Trophoblast cell (in vitro differentiated cells and primary cell): ENCODE measurements at regions not wholly inside any gene's neighbourhood (a gene's known extent, or its start where the extent isn't known, plus 50 kb on each side); places are given as distances from the start of the nearest gene placed in this dataset.

Source experiments
- DNase-seq, 2 donors: peaks; one replicate each; pipeline ENCODE4 v3.0.0-alpha.2; 2016
- H2AFZ ChIP-seq: 2 replicates; pipeline ENCODE4 v1.6.1; 2013; ENCODE audit warnings: low read length, moderate library complexity, mild to moderate bottlenecking; ENCODE audit not compliant: insufficient read depth, poor library complexity
- H2AK5ac ChIP-seq: 2 replicates; pipeline ENCODE4 v1.6.1; 2013; ENCODE audit warnings: mild to moderate bottlenecking, low read length
- H2BK120ac ChIP-seq: 2 replicates; pipeline ENCODE4 v1.6.1; 2013; ENCODE audit warnings: low read length, mild to moderate bottlenecking, moderate library complexity; ENCODE audit not compliant: insufficient read depth, poor library complexity
- H2BK12ac ChIP-seq: 2 replicates; pipeline ENCODE4 v1.6.1; 2013; ENCODE audit warnings: mild to moderate bottlenecking, low read length, moderate library complexity
- H2BK5ac ChIP-seq: 2 replicates; pipeline ENCODE4 v1.6.1; 2013; ENCODE audit warnings: low read length, low read depth, moderate library complexity, mild to moderate bottlenecking; ENCODE audit not compliant: poor library complexity
- H3K14ac ChIP-seq: 2 replicates; pipeline ENCODE4 v1.6.1; 2013; ENCODE audit warnings: mild to moderate bottlenecking, low read length
- H3K18ac ChIP-seq: 2 replicates; pipeline ENCODE4 v1.6.1; 2013; ENCODE audit warnings: mild to moderate bottlenecking, low read length
- H3K23ac ChIP-seq: 2 replicates; pipeline ENCODE4 v1.6.1; 2013; ENCODE audit warnings: low read length
- H3K27ac ChIP-seq: 2 replicates; pipeline ENCODE4 v1.5.1; 2013; ENCODE audit warnings: low read depth, mild to moderate bottlenecking, inconsistent platforms, low read length, moderate library complexity
- H3K27me3 ChIP-seq: 2 replicates; pipeline ENCODE4 v1.6.1; 2013; ENCODE audit warnings: inconsistent platforms, mild to moderate bottlenecking, low read length, moderate library complexity; ENCODE audit not compliant: insufficient read depth
- H3K36me3 ChIP-seq, 2 experiments: 1 replicate in 1 of 2; 2 replicates in 1 of 2; pipeline ENCODE4 v1.6.1; 2013; ENCODE audit warnings: low read length in 2 of 2, mild to moderate bottlenecking in 2 of 2, moderate library complexity in 1 of 2; ENCODE audit not compliant: insufficient read depth in 2 of 2, control insufficient read depth in 1 of 2
- H3K4ac ChIP-seq: 2 replicates; pipeline ENCODE4 v1.6.1; 2013; ENCODE audit warnings: low read depth, mild to moderate bottlenecking, low read length, moderate library complexity
- H3K4me1 ChIP-seq, 2 experiments: 1 replicate in 1 of 2; 2 replicates in 1 of 2; pipeline ENCODE4 v1.6.1; 2013; ENCODE audit warnings: low read length in 2 of 2, mild to moderate bottlenecking in 2 of 2, moderate library complexity in 1 of 2; ENCODE audit not compliant: insufficient read depth in 2 of 2, control insufficient read depth in 1 of 2
- H3K4me2 ChIP-seq: 2 replicates; pipeline ENCODE4 v1.6.1; 2013; ENCODE audit warnings: inconsistent platforms, mild to moderate bottlenecking, low read length, moderate library complexity
- H3K4me3 ChIP-seq: 2 replicates; pipeline ENCODE4 v1.5.1; 2013; ENCODE audit warnings: mild to moderate bottlenecking, low read depth, low read length, inconsistent platforms
- H3K79me1 ChIP-seq: one replicate; pipeline ENCODE4 v1.6.1; 2013; ENCODE audit warnings: low read length
- H3K79me2 ChIP-seq: 2 replicates; pipeline ENCODE4 v1.6.1; 2013; ENCODE audit warnings: low read length, mild to moderate bottlenecking; ENCODE audit not compliant: control insufficient read depth, insufficient read depth, poor library complexity
- H3K9ac ChIP-seq: 2 replicates; pipeline ENCODE4 v1.6.1; 2013; ENCODE audit warnings: mild to moderate bottlenecking, low read length
- H3K9me3 ChIP-seq: 2 replicates; pipeline ENCODE4 v1.6.1; 2013; ENCODE audit warnings: low read depth, mild to moderate bottlenecking, control low read depth, inconsistent platforms, low read length; ENCODE audit not compliant: insufficient read depth
- H4K12ac ChIP-seq: 2 replicates; pipeline ENCODE4 v1.6.1; 2013; ENCODE audit warnings: low read depth, mild to moderate bottlenecking, low read length, moderate library complexity
- H4K8ac ChIP-seq: 2 replicates; pipeline ENCODE4 v1.6.1; 2013; ENCODE audit warnings: low read depth, mild to moderate bottlenecking, low read length, moderate library complexity
- H4K91ac ChIP-seq: one replicate; pipeline ENCODE4 v1.6.1; 2013; ENCODE audit warnings: low read depth, mild to moderate bottlenecking, low read length, moderate library complexity
- WGBS: extraction: QIAGEN DNeasy Blood & Tissue Kit; methylation state at CpG from one replicate; pipeline ENCODE4 v1.1.7; 2013; ENCODE audit warnings: missing lambda C conversion rate; ENCODE audit not compliant: insufficient read length, insufficient coverage; ENCODE audit errors: extremely low coverage; 5-methylcytosine and 5-hydroxymethylcytosine counted together

DNA sequence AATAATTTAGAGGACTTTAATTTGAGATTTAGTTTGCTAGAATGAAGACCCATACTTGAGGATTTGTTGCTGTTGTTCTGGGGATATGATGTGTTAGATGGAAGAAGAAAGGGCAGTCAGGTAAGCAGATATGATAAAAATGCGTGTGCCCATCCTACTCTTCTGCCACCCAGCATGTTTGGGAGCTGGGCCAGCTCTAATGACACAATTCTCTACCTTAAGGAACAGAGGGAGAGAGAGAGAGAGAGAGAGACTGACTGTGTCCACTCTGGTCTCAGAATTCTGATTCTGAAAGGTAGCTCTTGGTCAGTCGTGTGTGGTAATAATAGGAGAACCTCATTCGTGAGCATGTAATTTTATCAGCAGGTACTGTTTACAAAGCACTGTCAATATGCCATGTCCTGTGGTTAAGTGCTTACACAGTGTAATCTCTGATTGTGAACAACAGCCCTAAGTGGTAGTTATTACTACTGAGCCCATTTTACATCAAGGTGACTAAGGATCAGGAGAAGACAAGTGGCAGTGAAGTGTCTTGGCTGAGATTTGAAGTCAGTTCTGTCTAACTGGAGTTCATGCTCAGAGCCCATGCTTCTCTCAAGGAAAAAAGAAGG is 307.4 kb upstream of the SEMA6A start:
- Histone ChIP-seq H3K14ac (no peak overlapping the region), H3K4me3 (no peak overlapping the region), H2AK5ac (no peak overlapping the region), H2BK5ac (no peak overlapping the region), H4K8ac (no peak overlapping the region), H3K79me1 (no peaks in the 10 kb centered on the region), H3K9ac (no peak overlapping the region), H2AFZ (no peak overlapping the region), H4K91ac (no peak overlapping the region), H3K4me1 (peaks cover 0 to 2% of the 10 kb centered on the region in 2 experiments), H3K23ac (no peak overlapping the region), H3K4me2 (no peak overlapping the region), H3K27me3 (no peaks in the 10 kb centered on the region), H3K18ac (no peak overlapping the region), H3K27ac (no peak overlapping the region), H3K79me2 (no peaks in the 10 kb centered on the region), H4K12ac (no peak overlapping the region), H2BK12ac (no peak overlapping the region), H2BK120ac (no peak overlapping the region), H3K9me3 (no peaks in the 10 kb centered on the region), H3K4ac (no peak overlapping the region), H3K36me3 (no peaks in the 10 kb centered on the region)
- no CpG with 5 or more reads among the region's 3 CpGs for WGBS
- no peak for DNase-seq

DNA sequence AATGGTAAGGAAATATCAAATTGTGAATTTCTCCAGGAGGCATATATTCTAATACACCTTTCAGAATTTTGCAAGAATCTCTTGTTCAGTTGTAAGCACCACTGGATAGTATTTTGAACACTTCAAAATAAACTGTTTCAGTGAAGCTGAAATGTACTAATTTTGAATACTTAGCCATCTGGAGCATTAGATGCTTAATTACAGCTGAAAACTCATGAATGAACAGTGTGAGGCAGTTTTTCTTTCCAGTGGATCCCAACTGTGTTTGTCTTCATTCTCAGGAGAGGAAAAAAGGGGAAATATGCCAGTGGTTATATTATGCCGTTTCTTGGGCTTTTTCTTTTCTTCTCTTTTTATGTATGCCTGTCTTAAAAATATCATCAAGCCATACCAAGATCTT is 306.0 kb upstream of the SEMA6A start:
- Histone ChIP-seq H3K27me3 (no peaks in the 10 kb centered on the region), H3K23ac (no peak overlapping the region), H3K4me3 (no peak overlapping the region), H4K8ac (no peak overlapping the region), H3K36me3 (no peaks in the 10 kb centered on the region), H3K18ac (no peak overlapping the region), H4K91ac (no peak overlapping the region), H2BK5ac (no peak overlapping the region), H3K79me1 (no peaks in the 10 kb centered on the region), H2BK12ac (no peak overlapping the region), H3K4me1 (peaks cover 0 to 2% of the 10 kb centered on the region in 2 experiments), H3K9ac (no peak overlapping the region), H2AK5ac (no peak overlapping the region), H3K4me2 (no peak overlapping the region), H3K27ac (no peak overlapping the region), H3K14ac (no peak overlapping the region), H3K79me2 (no peaks in the 10 kb centered on the region), H4K12ac (no peak overlapping the region), H3K9me3 (no peaks in the 10 kb centered on the region), H2BK120ac (no peak overlapping the region), H3K4ac (no peak overlapping the region), H2AFZ (no peak overlapping the region)
- no peak for DNase-seq
- WGBS = no CpG with 5 or more reads among the region's 1 CpG

- Histone ChIP-seq H3K4me3 (no peak overlapping the region), H4K8ac (no peak overlapping the region), H2BK12ac (no peak overlapping the region), H3K27me3 (no peaks in the 10 kb centered on the region), H2BK120ac (no peak overlapping the region), H3K14ac (no peak overlapping the region), H3K23ac (no peak overlapping the region), H2BK5ac (no peak overlapping the region), H2AK5ac (no peak overlapping the region), H3K4me2 (no peak overlapping the region), H3K4me1 (peaks cover 0 to 2% of the 10 kb centered on the region in 2 experiments), H3K79me1 (no peaks in the 10 kb centered on the region), H3K9ac (no peak overlapping the region), H4K12ac (no peak overlapping the region), H3K4ac (no peak overlapping the region), H2AFZ (no peak overlapping the region), H3K79me2 (no peaks in the 10 kb centered on the region), H3K9me3 (no peaks in the 10 kb centered on the region), H3K18ac (no peak overlapping the region), H3K36me3 (no peaks in the 10 kb centered on the region), H4K91ac (no peak overlapping the region), H3K27ac (no peak overlapping the region)
- DNase-seq = no peak
These were observed 305.5 kb upstream of the SEMA6A start for GRCh38 chr5:116880150-116880549.

- no peak overlapping the region for H3K18ac ChIP-seq
- no peak overlapping the region for H3K4me2 ChIP-seq
- no peaks in the 10 kb centered on the region for H3K79me2 ChIP-seq
These were observed 301.7 kb upstream of the SEMA6A start for GRCh38 chr5:116876240-116876840.

More at GRCh38 chr5:116876240-116876840, 301.7 kb upstream of the SEMA6A start:
- no peak overlapping the region for H2BK5ac ChIP-seq
- no peak overlapping the region for H3K23ac ChIP-seq
- H3K4me3 ChIP-seq = no peak overlapping the region
- H3K4ac ChIP-seq = no peak overlapping the region
- H4K8ac ChIP-seq = no peak overlapping the region
- H2BK12ac ChIP-seq = no peak overlapping the region
- DNase-seq = no peak
- no peaks in the 10 kb centered on the region for H3K36me3 ChIP-seq
- H3K27ac ChIP-seq = no peak overlapping the region
- H2AK5ac ChIP-seq = no peak overlapping the region
- H3K79me1 ChIP-seq = no peaks in the 10 kb centered on the region
- no peaks in the 10 kb centered on the region for H3K27me3 ChIP-seq
- H2BK120ac ChIP-seq = no peak overlapping the region
- no CpG with 5 or more reads among the region's 3 CpGs for WGBS
- H3K4me1 ChIP-seq = no peaks in the 10 kb centered on the region
- H3K14ac ChIP-seq = no peak overlapping the region
- no peak overlapping the region for H4K12ac ChIP-seq
- no peak overlapping the region for H4K91ac ChIP-seq
- no peaks in the 10 kb centered on the region for H3K9me3 ChIP-seq
- H2AFZ ChIP-seq = no peak overlapping the region
- no peak overlapping the region for H3K9ac ChIP-seq
